NCI-H2196 (cell line): ENCODE measurements at regions not wholly inside any gene's neighbourhood (a gene's known extent, or its start where the extent isn't known, plus 50 kb on each side); places are given as distances from the start of the nearest gene placed in this dataset.
"Not testable (repeated sequence)": the region's sequence is repeated elsewhere in the genome, so short reads cannot be mapped to it uniquely, and the experiment has no call there.

Source experiments
- DNase-seq: peaks from one replicate; lab custom pipeline; 2025; ENCODE audit not compliant: unreplicated experiment; lab: John Stamatoyannopoulos, UW

DNA sequence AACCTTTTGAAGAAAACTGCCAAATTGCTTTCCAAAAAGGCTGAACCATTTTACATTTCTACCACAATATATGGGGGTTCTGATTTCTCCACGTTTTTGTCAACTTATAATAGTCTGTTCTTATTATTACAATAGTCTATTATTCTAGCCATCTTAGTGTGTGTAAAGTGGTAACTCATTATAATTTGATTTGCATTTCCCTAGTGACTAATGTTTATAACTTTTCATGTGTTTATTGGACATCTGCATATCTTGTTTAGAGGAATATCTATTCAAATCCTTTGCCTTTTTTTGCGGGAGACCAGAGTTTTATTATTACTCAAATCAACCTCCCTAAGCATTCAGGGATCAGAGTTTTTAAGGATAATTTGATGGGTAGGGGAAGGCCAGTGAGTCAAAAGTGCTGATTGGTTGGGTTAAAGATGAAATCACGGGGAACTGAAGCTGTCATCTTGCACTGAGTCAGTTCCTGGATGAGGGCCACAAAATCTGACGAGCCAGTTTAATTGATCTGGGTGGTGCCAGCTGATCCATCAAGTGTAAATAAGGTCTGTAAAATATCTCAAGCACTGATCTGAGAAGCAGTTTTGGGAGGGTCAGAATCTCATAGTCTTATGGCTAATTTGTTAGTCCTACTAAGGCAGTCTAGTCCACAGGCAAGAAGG is 303.4 kb upstream of the NCKAP5 start:
- no peak for DNase-seq

DNA sequence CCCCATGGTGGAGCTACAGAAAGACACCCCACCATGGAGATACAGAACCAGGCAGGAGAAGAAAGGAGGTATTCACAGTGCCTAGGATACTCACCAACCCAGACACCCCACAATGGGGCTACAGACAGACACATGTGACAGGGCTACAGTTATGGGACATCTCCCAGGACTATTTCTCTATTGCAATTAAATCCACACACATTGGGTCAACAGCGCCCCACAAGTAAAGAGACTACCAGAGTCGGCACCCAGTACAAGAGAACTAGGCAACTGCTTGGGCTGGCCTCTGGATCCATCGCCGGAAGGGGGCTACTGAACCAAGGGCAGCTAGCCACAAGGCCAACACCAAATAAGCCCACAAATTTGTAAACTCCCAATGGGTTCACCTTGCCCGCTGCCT is 310.1 kb upstream of the NCKAP5 start:
- no peak for DNase-seq

DNA sequence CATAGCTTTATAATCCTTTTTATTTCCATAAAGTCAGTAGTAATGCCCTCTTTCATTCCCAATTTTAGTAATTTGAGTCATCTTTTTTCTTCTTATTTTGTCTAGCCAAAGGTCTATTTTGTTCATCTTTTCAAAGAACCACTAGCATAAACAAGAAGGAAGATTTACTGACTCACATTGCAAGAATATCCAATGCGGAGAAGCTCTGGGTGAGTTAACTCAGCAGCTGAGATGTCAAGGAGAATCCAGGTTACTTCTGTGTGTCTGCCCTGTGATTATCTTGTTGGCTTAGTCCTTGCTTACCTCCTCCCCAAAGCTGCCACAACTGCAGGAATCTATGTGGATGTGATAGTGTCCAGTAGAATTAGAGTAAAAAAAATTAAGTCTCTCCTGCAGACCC is 311.4 kb upstream of the NCKAP5 start:
- DNase-seq, result no peak

DNA sequence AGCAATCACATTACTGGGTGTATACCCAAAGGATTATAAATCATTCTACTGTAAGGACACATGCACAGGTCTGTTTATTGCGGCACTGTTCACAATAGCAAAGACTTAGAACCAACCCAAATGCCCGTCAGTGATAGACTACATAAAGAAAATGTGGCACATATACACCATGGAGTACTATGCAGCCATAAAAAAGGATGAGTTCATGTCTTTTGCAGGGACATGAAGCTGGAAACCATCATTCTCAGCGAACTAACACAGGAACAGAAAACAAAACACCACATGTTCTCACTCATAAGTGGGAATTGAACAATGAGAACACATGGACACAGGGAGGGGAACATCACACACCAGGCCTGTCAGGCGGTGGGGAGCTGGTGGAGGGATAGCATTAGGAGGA is 313.9 kb upstream of the NCKAP5 start:
- DNase-seq, result not testable (repeated sequence)

DNA sequence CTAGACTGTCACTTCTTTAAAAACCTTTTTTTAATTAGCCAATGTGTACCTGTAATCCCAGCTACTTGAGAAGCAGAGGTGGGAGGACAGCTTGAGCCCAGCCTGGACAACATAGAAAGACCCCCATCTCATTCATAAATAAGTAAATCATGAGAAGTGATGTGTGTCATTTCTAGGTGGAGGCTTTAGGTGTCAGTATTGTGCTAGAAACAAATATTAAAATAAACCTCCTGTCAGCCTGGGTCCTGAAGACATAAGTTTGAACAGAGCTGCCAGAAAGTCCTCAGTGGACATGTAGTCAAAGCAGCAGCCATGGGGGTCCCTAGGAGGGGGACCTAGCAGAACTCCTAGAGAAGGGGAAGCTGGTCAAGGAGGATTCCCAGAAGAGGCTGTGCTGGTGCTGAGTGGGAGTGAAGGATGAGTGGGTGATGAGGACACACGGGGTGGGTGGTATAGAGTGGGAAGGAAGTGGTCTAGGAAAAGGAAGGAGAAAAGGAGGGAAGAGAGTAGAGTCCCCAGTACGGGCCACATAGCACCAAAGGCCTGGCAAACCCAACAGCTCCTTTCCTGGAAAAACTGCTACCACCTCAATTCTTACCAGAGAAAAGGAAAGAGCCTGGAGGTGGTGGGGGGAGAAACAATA is 316.6 kb upstream of the NCKAP5 start:
- peak; percentile 5 for DNase-seq

DNA sequence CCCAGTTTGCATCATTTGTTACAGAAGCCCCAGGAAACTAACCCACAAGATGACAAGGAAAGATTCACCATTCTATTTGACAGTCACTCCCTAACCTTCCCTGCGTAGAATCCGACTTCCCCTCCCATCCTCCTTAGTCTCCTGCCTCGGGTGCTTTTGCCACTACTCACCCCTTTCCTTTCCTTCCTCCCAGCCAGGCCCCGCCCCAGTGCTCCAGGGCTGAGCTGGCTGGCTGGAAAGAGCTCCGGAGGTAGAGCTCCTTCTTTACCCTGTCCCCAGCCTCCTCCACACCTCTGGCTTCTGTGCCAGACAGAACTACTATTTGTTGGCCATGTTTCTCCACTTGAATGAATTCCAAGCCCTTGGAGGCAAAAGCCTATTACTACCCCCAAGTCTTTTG is 317.6 kb upstream of the NCKAP5 start:
- DNase-seq, result no peak

DNA sequence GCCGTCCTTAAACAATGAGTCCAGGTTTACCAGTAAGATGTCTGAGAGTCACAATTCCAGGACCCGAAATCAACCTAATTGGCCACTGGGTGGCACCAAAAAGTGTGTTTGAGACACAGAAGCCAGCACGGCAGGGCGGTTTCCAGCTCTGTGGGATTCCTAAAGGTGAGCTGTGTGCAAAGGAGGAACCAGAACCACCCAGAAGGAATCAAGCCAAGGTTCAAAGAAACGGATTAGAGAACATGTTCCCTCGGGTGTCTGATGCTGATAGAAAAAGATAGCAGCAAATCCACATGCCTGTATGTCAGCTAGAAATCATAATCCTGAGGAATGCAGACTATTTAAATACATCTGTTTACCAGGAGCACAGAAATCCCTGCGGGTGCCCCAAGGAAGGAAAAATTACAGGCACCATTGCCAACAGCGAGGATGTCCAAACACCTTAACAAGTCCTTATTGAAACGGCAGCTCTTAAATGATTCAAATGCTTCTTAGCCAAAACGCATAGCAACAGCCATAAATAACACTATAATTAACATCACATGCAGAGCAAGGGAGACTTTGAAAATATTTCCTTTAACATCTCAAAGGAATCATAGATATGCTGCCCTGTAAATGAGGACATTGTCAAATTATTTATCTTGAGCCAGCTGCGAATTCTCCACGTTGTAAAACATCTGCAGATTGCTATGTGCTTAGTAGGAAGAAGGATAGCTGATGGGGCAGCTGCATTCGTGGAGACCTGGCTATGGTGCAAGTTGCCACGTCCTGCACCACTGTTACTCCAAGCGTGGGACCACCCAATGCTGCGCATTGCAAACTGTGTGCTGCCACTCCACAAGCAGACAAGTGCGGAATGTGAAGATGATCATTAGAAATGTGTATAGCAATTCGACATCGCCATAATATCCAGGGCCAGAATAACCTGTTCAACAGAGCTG is 318.7 kb upstream of the NCKAP5 start:
- peak; percentile 64 for DNase-seq

DNA sequence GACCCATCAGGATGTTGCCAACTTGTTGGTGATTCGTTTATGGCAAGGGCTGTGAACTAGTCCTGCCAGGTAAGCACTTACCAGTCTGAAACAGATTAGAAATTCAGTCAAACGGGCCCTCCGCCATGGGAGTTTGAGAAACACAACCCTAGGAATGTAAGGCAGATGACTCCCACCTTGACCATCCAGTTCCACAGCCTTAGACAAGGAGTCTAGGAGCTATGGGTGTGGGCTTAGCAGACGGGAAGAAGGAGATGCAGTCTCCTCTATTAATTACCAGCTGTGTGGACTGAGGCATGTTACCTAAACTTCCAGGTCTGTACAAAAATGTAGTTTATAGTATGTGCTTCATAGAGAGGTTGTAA is 319.4 kb upstream of the NCKAP5 start:
- no peak for DNase-seq

DNA sequence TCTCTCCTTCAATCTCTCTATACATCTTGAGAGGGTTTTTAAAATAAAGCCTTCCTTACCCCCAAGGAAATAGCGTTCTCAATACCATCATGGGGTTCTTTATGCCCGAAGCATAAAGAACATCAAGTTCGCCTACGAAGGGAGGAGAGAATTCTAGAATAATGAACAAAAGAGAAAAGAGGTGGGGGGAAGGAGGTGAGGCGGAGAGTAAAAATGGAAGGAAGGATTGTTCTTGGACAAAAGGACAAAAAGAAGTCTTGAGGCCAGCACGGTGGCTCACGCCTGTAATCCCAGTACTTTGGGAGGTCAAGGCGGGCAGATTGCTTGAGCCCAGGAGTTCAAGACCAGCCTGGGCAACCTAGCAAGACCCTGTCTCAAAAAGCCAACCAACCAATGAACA is 319.8 kb upstream of the NCKAP5 start:
- no peak for DNase-seq

DNA sequence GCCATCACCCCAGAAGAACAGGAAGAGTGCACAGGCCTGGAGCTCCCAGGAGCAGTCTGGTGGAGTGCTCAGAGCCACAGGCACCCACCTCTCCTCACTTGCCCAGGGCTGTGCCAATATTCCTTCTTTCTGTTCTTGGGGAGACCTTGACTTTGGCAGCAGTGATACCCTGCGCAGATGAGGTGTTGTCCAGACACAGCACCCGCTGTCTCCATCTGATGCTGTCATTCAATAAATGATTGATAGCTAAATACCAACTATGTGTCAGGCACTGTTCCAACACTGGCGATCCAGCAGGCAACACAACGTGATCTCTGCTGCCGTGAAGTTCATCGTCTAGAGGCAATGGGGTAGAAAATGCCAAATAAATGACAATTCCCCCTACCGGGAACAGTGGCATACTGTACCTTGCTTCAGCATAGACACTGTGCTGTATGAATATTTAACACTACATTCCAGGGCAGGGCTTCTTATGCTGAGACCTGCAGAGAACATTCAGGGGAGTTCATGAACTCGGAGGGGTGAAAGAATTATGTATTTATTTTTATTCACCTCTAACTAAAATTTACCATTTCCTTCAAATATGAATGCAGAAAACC is 320.5 kb upstream of the NCKAP5 start:
- no peak for DNase-seq

DNA sequence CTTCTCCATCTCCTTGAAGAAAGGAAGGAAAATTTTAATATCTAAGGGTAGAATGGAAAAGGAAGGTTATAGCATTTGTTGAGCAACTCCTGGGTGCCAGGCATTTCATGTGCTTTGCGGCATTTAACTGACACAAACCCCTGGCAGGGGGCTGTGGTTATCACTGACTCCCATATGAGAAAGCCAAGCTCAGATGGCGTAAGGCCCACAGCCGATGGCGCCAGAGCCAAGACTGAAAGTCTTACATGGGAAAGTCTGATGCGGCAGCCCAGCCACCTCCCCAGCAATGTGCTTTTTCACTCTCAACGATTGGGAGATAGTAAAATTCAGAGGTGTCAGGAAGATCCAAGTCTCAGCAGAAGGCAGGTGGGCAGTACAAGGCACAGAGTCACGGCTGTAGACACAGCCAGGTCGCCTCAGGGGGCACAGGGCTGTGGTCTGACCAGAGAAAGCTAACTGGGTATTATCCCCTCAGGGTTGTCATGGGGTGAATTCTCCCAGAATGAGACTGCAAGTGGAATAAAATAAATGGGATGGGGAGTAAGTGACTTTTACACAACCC is 324.2 kb upstream of the NCKAP5 start:
- no peak for DNase-seq

DNA sequence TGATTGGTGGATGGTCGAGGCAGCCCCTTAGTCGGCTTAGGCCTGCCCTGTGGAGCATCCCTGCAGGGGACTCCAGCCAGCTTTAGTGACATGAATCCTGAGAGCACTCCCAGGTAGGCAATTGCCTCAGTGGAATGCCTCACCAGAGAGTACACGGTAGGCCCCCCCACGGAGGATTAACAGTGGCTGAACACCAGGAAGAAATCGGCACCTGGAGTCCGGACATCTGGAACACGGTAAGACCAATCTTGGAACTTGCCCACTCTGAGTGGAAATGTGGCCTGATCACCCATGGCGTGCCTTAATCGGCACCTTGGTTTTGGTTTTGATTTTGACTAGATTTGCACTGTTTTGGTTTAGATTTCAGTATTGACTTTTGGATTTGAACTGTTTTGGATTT is 326.2 kb upstream of the NCKAP5 start:
- DNase-seq, result no peak

DNA sequence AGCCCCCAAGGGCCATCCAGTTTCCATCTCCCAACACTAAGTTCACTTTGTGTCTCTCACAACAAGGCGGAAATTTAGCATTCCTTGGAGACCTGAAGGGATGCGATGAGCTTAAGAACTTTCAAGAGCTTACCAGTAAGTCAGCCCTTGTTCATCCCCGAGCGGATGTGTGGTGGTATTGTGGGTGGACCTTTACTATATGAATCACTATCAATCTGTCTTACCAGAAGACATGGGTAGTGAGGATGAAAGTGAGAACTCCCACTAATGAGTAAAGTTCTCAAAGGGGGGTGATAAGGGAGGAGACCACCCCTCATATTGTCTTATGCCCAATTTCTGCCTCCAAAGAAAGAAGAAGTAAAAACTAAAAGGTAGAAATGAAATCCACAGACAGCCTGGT is 329.6 kb upstream of the NCKAP5 start:
- not testable (repeated sequence) for DNase-seq

DNA sequence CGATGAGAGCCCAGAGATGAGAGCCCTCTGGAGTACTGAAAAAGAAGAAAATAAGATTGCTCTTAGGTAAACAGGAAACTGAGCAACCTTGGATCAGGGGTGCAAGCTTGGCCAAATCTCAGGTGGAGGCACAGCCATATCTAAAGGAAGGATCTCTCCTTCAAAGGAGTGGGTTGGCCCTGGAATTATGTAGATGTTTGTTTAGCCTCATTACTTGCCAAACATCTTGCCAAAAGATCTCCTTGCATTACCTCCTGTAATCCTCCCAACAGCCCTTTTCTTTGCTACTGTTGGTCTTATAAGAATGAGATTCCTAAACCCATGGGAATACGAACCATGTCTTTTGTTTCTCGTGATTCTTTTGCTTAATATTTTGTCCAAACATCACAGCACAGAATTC is 332.6 kb upstream of the NCKAP5 start:
- no peak for DNase-seq

DNA sequence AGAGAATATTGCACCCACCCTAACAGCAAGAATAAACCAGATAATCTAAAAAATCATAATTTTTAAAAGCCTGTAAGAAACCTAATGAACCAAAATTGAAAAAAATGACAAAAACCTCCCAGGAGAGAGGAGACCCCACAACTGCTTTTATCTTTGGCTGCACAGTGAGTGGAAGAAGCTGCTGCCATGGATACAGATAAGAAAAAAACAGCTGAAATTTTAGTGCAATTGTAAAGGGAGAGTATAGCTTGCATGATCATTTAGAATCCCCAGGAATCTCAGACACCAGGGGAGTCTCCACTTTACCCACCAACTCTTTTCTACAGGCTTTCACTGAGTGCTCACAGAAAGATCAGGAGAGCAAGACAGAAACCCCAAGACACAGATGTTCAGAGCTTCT is 338.1 kb upstream of the NCKAP5 start:
- DNase-seq, result no peak

DNA sequence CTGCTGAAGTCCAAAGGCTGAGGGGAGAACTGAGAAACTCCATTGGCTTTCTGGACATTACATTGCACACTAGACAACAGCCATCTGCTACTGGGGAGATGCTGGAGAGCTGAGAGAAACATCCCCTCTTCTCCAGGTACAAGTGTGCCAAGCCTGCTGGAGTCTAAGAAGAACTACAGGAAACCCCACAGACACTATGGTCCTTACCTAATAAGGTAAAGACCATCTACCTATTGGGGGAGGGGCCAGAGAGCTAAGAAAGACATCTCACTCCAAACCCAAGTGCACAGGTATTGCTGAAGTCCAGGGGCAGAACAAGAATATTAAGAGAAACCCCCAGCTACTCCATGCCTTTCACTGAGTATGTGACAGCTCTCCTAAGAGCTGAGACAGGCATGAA is 338.7 kb upstream of the NCKAP5 start:
- DNase-seq, result no peak

DNA sequence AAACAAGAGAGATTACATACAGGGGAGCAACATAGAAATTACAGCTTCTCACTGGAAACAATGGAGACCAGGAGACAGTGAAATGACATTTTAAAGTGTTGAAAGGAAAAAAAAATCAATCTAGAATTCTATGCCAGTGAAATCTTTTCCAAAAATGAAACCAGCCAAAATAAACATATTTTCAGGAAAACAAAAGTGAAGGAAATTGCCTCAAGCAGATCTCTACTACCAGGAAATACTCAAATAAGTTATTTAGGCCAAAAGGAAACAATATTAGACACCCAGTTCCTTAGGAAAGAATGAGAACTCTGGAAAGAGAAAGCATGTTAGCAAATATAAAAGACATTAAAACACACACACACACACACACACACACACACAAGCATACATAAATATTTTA is 339.9 kb upstream of the NCKAP5 start:
- no peak for DNase-seq

DNA sequence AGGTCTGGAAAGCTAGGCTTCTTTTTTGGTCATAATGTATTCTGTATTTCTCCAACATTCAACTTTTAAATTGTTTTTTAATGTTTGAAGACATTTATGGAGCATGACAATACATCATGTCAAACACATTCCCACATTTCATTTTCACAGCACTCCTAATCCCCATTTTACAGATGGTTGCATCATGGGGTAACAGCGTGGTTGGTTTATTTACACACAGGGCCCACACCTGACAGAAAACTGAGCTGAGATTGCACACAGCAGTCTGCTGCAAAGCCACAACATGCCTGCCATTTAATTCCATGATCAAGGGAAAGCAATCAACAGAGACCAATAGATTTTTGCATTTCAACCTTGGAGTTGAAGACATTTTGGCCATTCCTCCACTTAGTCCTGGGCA is 335.7 kb upstream of the MGAT5 start:
- no peak for DNase-seq

DNA sequence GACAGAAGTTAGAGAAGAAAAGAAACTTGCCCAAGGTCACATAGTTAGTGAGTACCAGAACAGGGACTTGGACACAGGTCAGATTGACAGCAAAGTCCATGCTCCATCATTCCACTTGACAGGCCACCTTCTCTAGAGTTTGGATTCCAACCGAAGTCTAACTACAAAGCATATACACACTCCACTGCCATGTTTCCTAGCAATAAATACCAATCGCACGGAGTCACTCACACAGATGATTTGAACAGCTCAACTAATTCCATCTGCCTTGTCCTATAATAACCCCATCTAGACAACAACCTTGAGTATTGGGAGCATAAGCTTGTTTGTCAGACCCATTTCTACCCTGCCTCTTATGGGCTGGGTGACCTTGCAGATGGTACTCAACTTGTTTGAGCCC is 334.6 kb upstream of the MGAT5 start:
- no peak for DNase-seq

DNA sequence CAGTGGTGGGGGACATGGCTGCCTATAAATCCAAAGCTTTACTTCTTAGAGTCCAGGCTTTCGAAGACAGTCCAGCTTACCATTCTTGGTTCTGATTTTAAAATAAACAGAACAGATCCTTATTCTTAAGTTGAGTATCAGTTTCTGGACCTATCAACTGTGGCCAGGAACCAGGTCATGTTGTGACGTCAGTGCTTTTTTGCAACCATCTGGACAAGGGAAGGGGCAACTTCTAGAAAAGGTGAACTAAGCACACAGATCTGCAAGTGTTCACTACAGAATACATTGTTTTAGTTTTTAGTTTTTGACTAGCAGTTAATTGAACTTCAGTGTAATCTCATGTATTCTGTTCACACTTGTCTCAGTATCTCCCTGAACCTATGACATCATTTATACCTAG is 326.0 kb upstream of the MGAT5 start:
- no peak for DNase-seq

DNA sequence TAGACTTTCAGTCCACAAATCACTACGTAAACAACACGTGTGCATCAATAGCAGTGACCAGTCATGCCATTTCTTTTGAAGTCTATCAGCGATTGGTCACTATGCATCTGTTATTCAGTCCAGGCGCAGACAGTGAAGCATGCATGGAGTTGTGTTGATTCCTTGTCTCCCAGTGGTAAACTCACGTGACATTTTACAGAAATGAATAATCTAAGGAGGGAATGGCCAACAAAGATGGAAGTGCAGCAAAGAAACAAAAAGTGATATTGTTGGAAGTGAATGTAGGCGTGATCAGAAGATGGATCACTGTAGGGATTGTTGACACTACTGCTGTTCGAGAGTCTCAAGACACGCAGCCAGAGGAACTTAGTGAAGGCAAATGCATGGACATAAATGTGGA is 317.8 kb upstream of the MGAT5 start:
- no peak for DNase-seq
